Testis (tissue), 2 donors: ENCODE measurements at regions not wholly inside any gene's neighbourhood (a gene's known extent, or its start where the extent isn't known, plus 50 kb on each side); places are given as distances from the start of the nearest gene placed in this dataset.

Experiments
- DNase-seq: peaks from one replicate; pipeline ENCODE4 v3.0.0-alpha.2; 2019
- H3K27ac ChIP-seq, 2 donors: fragments of 200-600 bp; sonication (generic); one replicate each; pipeline ENCODE4 v1.5.1; 2019
- H3K27me3 ChIP-seq: fragments of 200-600 bp; sonication (generic); one replicate; pipeline ENCODE4 v1.5.1; 2019
- H3K36me3 ChIP-seq: fragments of 200-600 bp; sonication (generic); one replicate; pipeline ENCODE4 v1.5.1; 2017; ENCODE audit warnings: low read depth; ENCODE audit errors: missing control alignments
- H3K4me1 ChIP-seq: fragments of 200-600 bp; sonication (generic); one replicate; pipeline ENCODE4 v1.5.1; 2019
- H3K4me3 ChIP-seq, 2 donors: fragments of 200-600 bp; sonication (generic); one replicate each; pipeline ENCODE4 v1.5.1; 2017 to 2019
- H3K9me3 ChIP-seq: fragments of 200-600 bp; sonication (generic); one replicate; pipeline ENCODE4 v1.5.1; 2017
- POLR2A ChIP-seq: fragments of 450-650 bp; IDR thresholded peaks from one replicate; pipeline ENCODE4 v1.6.1; 2017; ENCODE audit warnings: antibody characterized with exemption, mild to moderate bottlenecking, moderate library complexity
- WGBS, 2 donors: methylation state at CpG; one replicate each; pipeline ENCODE4 v1.1.5; 2018; 5-methylcytosine and 5-hydroxymethylcytosine counted together
- intact Hi-C: fragments of 100-400 bp; cut with DNase I; formaldehyde crosslinking; loops from one replicate; pipeline ENCODE4 v1.15.1; 2023; ENCODE audit warnings: low total_unique reads
- TF ChIP-seq, protein P1 (sequence below), 3 experiments: fragments of 450-650 bp in 2 of 3; fragments of 200-600 bp in 1 of 3; sonication (generic) in 1 of 3; IDR thresholded peaks; one replicate each; pipeline ENCODE4 v1.5.1; 2016 to 2019; ENCODE audit warnings: antibody characterized with exemption in 3 of 3, mild to moderate bottlenecking in 2 of 3, moderate library complexity in 1 of 3

DNA sequence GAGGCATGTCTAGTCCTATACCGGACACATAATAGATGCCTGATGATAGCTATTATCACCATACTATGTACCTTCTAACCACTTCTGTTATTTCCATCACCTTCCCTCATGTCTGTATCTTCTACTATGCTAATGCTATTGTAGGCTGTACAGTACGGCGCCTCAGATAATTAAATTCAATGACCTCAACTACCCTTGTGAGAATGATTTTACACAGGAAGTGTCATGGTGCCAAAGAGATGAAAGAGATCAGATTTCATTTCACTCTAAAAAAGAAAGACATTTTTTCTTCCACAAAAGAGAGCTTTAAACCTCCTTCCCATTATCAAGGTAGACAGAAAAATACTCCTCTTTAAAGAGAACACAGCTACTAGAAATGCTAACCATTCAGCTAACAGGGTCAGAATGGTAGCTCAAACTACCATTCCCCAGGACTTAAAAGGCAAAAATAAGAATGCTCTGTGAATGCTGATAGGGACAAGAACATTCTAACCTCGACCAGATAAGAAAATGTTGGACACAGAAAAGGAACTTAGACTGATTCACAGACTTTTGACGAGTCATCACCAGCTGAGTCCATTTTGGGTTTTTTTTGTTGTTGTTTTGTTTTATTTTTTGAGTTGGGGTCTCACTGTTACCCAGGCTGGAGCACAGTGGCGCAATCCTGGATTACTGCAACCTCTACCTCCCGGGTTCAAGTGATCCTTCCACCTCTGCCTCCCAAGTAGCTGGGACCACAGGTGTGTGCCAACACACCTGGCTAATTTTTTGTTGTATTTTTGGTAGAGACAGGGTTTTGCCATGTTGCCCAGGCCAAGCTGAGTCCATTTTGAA is 99.2 kb upstream of the RAPGEF2 start:
- no peaks in the 10 kb centered on the region for H3K9me3 ChIP-seq
- 68 to 75% methylated on average over 7 of the region's 7 CpGs for whole genome bisulfite sequencing, 2 donors
- no peak overlapping the region for H3K4me3 ChIP-seq
- intact Hi-C loops: no loop called here
- H3K27me3 ChIP-seq: no peaks in the 10 kb centered on the region
- no peak for DNase-seq
- H3K27ac ChIP-seq: no peak overlapping the region
- no peaks in the 10 kb centered on the region for H3K36me3 ChIP-seq
- TF ChIP-seq POLR2A: no peak
- TF ChIP-seq, protein P1, sequence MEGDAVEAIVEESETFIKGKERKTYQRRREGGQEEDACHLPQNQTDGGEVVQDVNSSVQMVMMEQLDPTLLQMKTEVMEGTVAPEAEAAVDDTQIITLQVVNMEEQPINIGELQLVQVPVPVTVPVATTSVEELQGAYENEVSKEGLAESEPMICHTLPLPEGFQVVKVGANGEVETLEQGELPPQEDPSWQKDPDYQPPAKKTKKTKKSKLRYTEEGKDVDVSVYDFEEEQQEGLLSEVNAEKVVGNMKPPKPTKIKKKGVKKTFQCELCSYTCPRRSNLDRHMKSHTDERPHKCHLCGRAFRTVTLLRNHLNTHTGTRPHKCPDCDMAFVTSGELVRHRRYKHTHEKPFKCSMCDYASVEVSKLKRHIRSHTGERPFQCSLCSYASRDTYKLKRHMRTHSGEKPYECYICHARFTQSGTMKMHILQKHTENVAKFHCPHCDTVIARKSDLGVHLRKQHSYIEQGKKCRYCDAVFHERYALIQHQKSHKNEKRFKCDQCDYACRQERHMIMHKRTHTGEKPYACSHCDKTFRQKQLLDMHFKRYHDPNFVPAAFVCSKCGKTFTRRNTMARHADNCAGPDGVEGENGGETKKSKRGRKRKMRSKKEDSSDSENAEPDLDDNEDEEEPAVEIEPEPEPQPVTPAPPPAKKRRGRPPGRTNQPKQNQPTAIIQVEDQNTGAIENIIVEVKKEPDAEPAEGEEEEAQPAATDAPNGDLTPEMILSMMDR (IDR thresholded peaks at IDR 0.05): no peak
- H3K4me1 ChIP-seq: no peaks in the 10 kb centered on the region

DNA sequence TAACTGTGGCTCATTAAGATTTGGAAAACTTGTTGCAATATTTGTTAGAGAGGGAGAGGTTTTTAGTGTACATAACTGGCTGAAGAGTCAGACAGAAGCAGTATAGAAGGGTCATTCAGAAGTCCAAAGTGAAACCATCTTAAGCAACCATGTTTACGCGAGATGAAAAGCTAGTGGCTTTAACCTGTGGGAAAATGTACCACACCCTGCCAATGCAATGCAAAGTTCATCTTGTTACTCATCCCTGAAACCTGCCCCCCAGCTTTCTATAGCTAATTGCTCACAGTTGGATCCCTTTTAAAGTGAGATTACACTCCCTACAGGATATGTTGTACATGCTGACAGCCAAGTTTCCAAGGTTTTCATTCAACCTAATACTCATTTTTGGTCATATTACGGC is 96.7 kb upstream of the RAPGEF2 start:
- 89 to 92% methylated on average over 3 of the region's 3 CpGs for WGBS, 2 donors
- DNase-seq: no peak
- intact Hi-C loops: no loop called here
- TF ChIP-seq POLR2A: no peak
- TF ChIP-seq, protein P1 (IDR thresholded peaks at IDR 0.05): no peak
- no peak overlapping the region for H3K27ac ChIP-seq
- no peaks in the 10 kb centered on the region for H3K4me1 ChIP-seq
- H3K36me3 ChIP-seq: no peaks in the 10 kb centered on the region
- no peaks in the 10 kb centered on the region for H3K9me3 ChIP-seq
- no peak overlapping the region for H3K4me3 ChIP-seq
- no peaks in the 10 kb centered on the region for H3K27me3 ChIP-seq

DNA sequence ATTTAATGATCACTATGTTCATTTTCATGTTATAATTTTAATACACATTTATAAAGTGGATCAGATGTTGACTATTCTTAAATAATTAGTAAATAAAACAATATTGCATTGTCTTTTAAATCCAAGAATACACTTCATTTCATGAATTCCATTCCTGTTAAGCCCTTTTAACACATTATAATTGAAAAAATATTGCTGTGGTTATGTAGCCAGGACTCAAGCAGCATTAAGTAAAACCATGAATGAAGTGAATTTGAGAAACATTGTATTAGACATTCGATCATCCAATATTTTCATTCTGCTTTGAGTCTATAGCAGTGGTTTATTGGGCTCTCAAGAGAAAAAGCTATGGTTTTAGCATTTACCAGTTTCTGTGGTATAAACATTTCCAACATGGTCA is 94.2 kb upstream of the RAPGEF2 start:
- Histone ChIP-seq H3K9me3 (no peaks in the 10 kb centered on the region), H3K4me1 (no peaks in the 10 kb centered on the region), H3K4me3 (no peak overlapping the region), H3K27ac (no peak overlapping the region), H3K36me3 (no peaks in the 10 kb centered on the region), H3K27me3 (no peaks in the 10 kb centered on the region)
- intact Hi-C loops: no loop called here
- 61 to 96% methylated on average over 1 of the region's 1 CpG for WGBS, 2 donors
- no peak for TF ChIP-seq POLR2A
- TF ChIP-seq, protein P1 (IDR thresholded peaks at IDR 0.05): no peak
- DNase-seq: no peak

DNA sequence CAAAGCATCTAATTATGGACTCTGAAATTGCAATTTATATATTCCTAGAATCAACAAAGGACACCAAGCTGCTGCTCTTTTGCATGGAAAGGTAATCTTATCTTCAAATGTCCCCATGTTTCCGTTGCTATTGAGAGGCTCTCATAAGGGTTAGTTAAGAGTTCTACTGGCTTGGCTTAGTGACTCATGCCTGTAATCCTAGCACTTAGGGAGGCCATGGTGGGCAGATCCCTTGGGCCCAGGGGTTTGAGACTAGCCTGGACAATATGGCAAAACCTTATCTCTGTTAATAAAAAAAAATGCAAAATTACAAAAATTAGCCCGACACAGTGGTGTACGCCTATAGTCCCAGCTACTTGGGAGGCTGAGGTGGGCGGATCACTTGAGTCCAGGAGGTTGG is 93.4 kb upstream of the RAPGEF2 start:
- no peaks in the 10 kb centered on the region for H3K9me3 ChIP-seq
- H3K4me1 ChIP-seq: no peaks in the 10 kb centered on the region
- intact Hi-C loops: no loop called here
- no peaks in the 10 kb centered on the region for H3K27me3 ChIP-seq
- DNase-seq: no peak
- no peak overlapping the region for H3K4me3 ChIP-seq
- H3K36me3 ChIP-seq: no peaks in the 10 kb centered on the region
- TF ChIP-seq, protein P1 (IDR thresholded peaks at IDR 0.05): no peak
- TF ChIP-seq POLR2A: no peak
- WGBS, 2 donors: 88 to 91% methylated on average over 4 of the region's 4 CpGs
- no peak overlapping the region for H3K27ac ChIP-seq

DNA sequence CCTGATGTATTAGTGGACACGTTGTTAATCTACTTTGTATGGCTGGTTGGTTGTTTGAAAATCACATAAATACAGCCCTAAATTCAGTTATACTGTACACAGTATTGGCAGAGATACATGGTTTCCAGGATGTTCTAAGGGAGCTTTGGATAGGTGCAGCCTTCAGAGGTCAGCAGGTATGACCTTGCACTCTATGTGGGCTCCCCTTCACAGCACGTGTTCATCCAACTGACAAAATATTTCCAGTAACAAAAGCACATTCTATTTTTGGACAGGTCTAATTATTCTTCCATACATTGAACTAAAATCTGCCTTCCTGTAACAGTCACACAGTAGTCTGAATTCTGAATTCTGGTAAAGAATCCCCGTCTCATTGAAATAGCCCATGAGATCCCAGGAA is 92.8 kb upstream of the RAPGEF2 start:
- Histone ChIP-seq H3K4me1 (no peaks in the 10 kb centered on the region), H3K27me3 (no peaks in the 10 kb centered on the region), H3K9me3 (no peaks in the 10 kb centered on the region), H3K27ac (no peak overlapping the region), H3K36me3 (no peaks in the 10 kb centered on the region), H3K4me3 (no peak overlapping the region)
- no peak for TF ChIP-seq POLR2A
- TF ChIP-seq, protein P1 (IDR thresholded peaks at IDR 0.05): no peak
- no peak for DNase-seq
- intact Hi-C loops: no loop called here
- 80 to 85% methylated on average over 3 of the region's 3 CpGs for WGBS, 2 donors
